ENCODE measurements at regions not wholly inside any gene's neighbourhood (a gene's known extent, or its start where the extent isn't known, plus 50 kb on each side); places are given as distances from the start of the nearest gene placed in this dataset.

DNA sequence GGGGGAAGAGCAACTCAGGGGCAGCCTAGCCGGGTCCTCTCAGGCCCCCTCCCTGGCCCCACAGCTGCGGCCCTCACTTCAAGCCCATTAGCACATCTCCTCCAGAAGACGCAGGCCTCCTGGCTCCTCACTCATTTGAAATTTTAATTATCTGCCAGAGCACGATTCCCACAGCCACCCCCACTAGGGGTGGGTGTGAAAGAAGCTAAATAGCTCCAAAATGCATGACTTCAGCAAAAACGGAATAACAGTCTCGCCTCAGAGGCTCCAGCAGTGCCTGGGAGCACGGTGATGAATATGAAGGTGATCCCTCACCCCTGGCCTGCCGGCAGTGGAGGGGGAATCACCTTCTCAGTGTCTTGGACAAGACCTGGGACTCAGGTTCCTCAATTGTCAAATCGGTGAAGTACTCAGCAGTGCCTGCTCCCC is 61.1 kb upstream of the HRH2 start:
- TF ChIP-seq CTCF (IDR thresholded peaks at IDR 0.05; ENCODE audit: poor library complexity) (no peak), EZH2 (IDR thresholded peaks at IDR 0.05; ENCODE audit: borderline replicate concordance) (no peak)

Measured in hepatocyte (in vitro differentiated cells).